Chondrocyte (in vitro differentiated cells): ENCODE measurements at regions not wholly inside any gene's neighbourhood (a gene's known extent, or its start where the extent isn't known, plus 50 kb on each side); places are given as distances from the start of the nearest gene placed in this dataset.

Experiments
- DNase-seq: peaks from one replicate; pipeline ENCODE4 v3.0.0; 2021; ENCODE audit warnings: mixed read lengths, low spot score
- H3K27ac Mint-ChIP-seq: one replicate; pipeline ENCODE4 v1.8.0; 2021; ENCODE audit warnings: mild to moderate bottlenecking, moderate library complexity, mixed read lengths; ENCODE audit not compliant: unreplicated experiment
- H3K27me3 Mint-ChIP-seq: 2 replicates; pipeline ENCODE4 v1.8.0; 2021; ENCODE audit warnings: low read depth, mixed read lengths
- H3K36me3 Mint-ChIP-seq: 2 replicates; pipeline ENCODE4 v1.8.0; 2021; ENCODE audit warnings: low read depth, mixed read lengths
- H3K4me1 Mint-ChIP-seq: 2 replicates; pipeline ENCODE4 v1.8.0; 2021; ENCODE audit warnings: low read depth, mild to moderate bottlenecking, mixed read lengths
- H3K4me3 Mint-ChIP-seq: one replicate; pipeline ENCODE4 v1.8.0; 2021; ENCODE audit warnings: mild to moderate bottlenecking, moderate library complexity, mixed read lengths; ENCODE audit not compliant: unreplicated experiment
- H3K9me3 Mint-ChIP-seq: 2 replicates; pipeline ENCODE4 v1.8.0; 2021; ENCODE audit warnings: low read depth, mixed read lengths
- TF ChIP-seq, protein P1 (sequence below): fragments of 200-600 bp; sonication (generic); IDR thresholded peaks from 2 replicates; pipeline ENCODE4 v1.5.0; 2021; ENCODE audit warnings: antibody characterized with exemption, mild to moderate bottlenecking, moderate library complexity

DNA sequence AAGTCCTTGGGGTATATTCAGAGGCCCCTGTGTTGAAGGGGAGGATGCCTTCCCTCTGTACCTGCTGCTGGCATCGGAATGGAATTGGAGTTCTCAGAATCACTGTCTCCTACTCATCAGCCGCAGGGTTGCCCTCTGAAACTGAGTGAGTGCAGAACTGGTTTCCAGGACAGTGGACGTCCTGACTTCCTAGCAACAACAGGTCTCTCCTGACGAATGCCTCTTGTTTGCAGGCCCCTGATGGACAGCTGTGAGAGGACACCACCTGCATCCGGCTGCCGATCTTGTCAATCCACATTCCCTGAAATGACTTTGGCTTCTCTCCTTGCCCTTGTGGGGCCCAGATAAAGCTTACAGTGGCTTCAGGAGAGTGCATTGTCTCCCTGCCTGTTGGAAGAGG lies 274.5 kb downstream of the NSG2 start:
- Mint-ChIP-seq H3K4me1 (no peaks in the 10 kb centered on the region), H3K9me3 (no peaks in the 10 kb centered on the region), H3K36me3 (peaks cover 3% of the 10 kb centered on the region), H3K4me3 (no peak overlapping the region), H3K27me3 (peaks cover 46% of the 10 kb centered on the region), H3K27ac (no peak overlapping the region)
- DNase-seq, result no peak
- TF ChIP-seq, protein P1, sequence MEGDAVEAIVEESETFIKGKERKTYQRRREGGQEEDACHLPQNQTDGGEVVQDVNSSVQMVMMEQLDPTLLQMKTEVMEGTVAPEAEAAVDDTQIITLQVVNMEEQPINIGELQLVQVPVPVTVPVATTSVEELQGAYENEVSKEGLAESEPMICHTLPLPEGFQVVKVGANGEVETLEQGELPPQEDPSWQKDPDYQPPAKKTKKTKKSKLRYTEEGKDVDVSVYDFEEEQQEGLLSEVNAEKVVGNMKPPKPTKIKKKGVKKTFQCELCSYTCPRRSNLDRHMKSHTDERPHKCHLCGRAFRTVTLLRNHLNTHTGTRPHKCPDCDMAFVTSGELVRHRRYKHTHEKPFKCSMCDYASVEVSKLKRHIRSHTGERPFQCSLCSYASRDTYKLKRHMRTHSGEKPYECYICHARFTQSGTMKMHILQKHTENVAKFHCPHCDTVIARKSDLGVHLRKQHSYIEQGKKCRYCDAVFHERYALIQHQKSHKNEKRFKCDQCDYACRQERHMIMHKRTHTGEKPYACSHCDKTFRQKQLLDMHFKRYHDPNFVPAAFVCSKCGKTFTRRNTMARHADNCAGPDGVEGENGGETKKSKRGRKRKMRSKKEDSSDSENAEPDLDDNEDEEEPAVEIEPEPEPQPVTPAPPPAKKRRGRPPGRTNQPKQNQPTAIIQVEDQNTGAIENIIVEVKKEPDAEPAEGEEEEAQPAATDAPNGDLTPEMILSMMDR, result no peak

DNA sequence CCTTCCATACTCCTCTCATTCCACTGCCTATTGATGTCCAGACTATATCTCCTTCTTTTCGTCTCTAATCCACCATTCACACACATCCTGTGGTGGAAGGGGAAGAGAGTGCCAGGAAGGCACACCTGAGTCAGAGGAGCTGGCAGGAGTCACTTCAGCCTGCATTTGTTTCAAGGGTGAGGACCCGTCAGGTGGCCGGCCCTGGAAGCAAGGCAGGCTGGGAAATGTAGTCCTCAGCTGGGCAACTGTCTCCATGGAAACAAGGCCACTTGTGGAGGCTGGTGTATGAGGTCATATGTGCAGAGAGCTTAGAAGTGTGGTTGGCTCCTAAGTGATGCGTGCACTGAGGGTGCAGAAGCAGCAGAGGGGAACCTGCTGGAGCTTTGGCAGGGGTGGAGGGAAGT lies 278.4 kb downstream of the NSG2 start:
- TF ChIP-seq, protein P1, result no peak
- DNase-seq, result no peak
- H3K27me3 Mint-ChIP-seq, result peaks cover 34% of the 10 kb centered on the region
- H3K27ac Mint-ChIP-seq, result no peak overlapping the region
- H3K4me3 Mint-ChIP-seq, result no peak overlapping the region
- H3K4me1 Mint-ChIP-seq, result peaks cover 9% of the 10 kb centered on the region
- peaks cover 3% of the 10 kb centered on the region for H3K36me3 Mint-ChIP-seq
- H3K9me3 Mint-ChIP-seq, result no peaks in the 10 kb centered on the region

DNA sequence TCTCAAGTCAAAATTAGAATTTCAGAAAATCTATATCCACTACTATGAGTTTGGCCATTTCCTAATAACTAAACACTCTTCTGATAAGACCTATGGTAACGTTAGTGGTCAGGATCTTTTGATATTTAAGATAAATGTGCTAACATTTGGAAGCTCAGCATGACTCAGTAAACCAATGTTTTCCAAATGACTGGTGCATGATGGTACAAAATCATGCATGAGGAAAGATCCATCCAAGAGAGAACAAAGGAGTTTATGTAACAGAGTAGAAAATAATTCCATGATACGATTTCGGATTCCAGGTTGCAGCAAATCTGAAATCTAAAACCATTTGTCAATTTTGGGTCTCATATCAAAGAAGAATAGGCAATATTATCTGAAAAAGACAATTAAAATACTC lies 279.2 kb downstream of the NSG2 start:
- TF ChIP-seq, protein P1, result no peak
- H3K9me3 Mint-ChIP-seq, result no peaks in the 10 kb centered on the region
- H3K36me3 Mint-ChIP-seq, result peaks cover 3% of the 10 kb centered on the region
- H3K4me3 Mint-ChIP-seq, result no peak overlapping the region
- DNase-seq, result no peak
- peaks cover 9% of the 10 kb centered on the region for H3K4me1 Mint-ChIP-seq
- peaks cover 29% of the 10 kb centered on the region for H3K27me3 Mint-ChIP-seq
- H3K27ac Mint-ChIP-seq, result no peak overlapping the region

DNA sequence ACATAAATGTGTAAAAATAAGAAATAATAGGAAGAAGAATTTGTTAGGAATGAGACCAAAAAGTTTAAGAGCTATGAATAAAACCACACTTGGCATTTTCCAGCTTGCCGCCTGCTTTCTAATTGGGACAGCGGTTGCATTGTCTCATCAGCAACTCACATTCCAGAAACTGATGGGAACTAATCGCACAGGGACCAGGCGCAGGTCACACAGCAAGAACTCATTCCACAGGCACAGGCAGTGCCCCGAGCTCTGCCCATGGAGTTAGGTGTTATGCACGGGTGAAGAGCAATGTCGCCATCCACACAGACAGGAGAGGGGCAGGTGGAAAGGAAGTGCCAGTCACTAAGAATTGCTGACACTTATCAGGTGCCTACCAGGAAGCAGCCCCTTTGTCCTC lies 279.9 kb downstream of the NSG2 start:
- Mint-ChIP-seq H3K27me3 (peaks cover 24% of the 10 kb centered on the region), H3K27ac (no peak overlapping the region), H3K4me1 (peaks cover 11% of the 10 kb centered on the region), H3K9me3 (no peaks in the 10 kb centered on the region), H3K4me3 (no peak overlapping the region), H3K36me3 (peaks cover 3% of the 10 kb centered on the region)
- peak; percentile 47 for DNase-seq
- TF ChIP-seq, protein P1, result no peak

DNA sequence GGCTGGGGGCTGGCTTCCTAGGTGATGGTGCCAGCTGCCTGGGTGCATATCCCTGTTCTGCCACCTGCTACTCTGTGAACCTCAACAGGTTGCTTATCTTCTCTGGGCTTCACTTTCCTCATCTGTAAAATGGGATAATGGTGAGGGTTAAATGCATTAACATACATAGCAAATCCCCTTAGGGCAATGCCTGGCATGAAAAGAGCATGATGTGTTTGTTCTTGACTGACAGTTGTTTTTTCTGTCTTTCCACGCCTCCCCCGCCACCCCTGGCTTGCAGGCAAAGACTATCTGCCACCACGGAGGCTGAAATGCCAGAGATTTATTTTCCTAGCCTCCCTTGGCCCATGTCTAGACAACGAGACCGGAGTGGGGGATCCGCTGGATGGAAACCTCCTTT lies 280.5 kb downstream of the NSG2 start:
- H3K27me3 Mint-ChIP-seq, result peaks cover 23% of the 10 kb centered on the region
- peaks cover 11% of the 10 kb centered on the region for H3K4me1 Mint-ChIP-seq
- DNase-seq, result no peak
- H3K27ac Mint-ChIP-seq, result no peak overlapping the region
- no peaks in the 10 kb centered on the region for H3K9me3 Mint-ChIP-seq
- H3K4me3 Mint-ChIP-seq, result no peak overlapping the region
- TF ChIP-seq, protein P1, result no peak
- H3K36me3 Mint-ChIP-seq, result peaks cover 3% of the 10 kb centered on the region
